ENCODE measurements at regions not wholly inside any gene's neighbourhood (a gene's known extent, or its start where the extent isn't known, plus 50 kb on each side); places are given as distances from the start of the nearest gene placed in this dataset.

DNA sequence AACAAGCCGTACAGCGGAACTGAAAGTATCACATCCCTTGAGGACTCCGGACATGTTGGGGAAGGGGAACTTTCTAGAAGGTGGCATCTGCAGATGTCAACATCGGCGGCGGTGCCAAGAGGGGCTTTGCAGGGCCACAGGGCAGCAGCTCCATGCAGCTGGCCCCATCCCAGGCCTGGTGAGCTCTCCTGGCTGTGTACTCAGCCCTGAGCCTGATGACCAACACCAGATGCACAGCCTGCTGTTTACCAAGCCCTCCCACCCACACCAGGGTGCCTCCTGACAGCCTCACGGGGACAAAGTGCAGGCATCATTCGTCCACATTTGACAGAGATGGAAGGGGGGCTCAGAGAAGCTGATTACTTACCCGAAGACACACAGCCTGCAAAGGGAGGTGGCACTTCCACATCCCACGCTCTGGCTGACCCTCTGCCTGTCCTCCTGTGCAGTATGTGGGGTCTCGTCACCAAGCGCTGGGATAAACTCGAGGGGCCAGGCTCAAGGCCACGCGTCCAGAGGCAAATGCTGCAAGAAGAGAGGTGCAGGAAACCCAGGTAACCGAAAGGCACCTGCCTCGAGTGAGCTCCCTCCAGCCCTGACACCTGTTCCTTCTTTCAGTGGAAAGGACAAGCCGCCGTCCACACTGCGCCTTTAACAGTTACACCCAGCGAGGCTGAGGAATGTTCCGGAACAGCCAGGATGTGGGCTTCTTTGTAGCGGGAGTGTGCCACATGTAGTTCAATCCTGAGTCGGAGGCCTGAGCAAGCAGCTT is 69.0 kb upstream of the ASAP2 start:
- DNase-seq (ENCODE audit: low read depth): no peak

GRCh38 chr2:9135822-9136558 is 70.6 kb upstream of the ASAP2 start:
- no peak for DNase-seq (ENCODE audit: low read depth)

- no peak for DNase-seq (ENCODE audit: low read depth)
Measured at GRCh38 chr2:9127316-9127715, 79.3 kb upstream of the ASAP2 start.

DNA sequence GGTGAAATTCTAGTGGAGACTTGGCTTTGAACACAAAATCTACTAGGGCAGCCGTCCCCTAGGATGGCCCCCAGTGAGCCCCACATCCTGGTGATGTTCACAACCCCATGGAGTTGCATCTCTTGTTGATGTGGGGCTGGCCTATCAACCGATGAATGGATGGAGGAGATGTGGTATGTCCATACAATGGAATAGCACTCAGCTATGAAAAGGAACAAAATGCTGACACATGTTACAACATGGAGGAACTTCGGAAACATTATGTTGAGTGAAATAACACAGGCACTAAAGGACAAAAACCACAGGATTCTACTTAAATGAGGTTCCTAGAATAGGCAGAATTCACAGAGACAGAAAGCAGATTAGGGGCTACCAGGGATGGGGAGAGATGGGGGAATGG is 80.1 kb upstream of the ASAP2 start:
- no peak for DNase-seq (ENCODE audit: low read depth)

DNA sequence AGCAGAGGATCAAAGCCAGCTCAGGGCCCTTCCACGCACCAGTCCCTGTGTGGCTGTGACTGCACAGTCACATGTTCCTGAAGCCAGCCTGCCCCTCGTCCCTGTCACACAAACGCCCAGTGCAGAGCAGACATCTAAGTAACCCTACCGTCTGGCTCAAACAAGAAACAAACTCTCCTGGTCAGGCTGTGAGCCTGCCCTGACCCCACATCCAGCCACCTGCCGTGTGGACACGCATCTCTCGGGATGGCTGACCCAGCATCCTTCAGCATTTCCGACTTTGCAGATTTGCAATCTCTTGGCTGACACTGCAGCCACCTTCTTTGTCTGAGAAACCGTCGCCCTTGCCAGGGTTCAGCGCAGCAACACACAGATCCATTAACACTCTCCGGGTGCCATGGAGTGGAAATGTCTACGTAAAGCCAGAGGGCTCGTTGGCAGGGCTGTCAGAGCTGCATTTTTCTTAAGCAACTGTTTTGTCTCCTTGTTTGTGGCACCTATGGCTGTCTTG is 82.3 kb upstream of the ASAP2 start:
- DNase-seq (ENCODE audit: low read depth): no peak

GRCh38 chr2:9123069-9123468 is 83.5 kb upstream of the ASAP2 start:
- no peak for DNase-seq (ENCODE audit: low read depth)

- no peak for DNase-seq (ENCODE audit: low read depth)
Measured at GRCh38 chr2:9122367-9122766, 84.2 kb upstream of the ASAP2 start.

GRCh38 chr2:9118383-9118960 is 88.1 kb upstream of the ASAP2 start:
- DNase-seq (ENCODE audit: low read depth): no peak

GRCh38 chr2:9115229-9115628 is 91.4 kb upstream of the ASAP2 start:
- no peak for DNase-seq (ENCODE audit: low read depth)

GRCh38 chr2:9114458-9114857 is 92.2 kb upstream of the ASAP2 start:
- DNase-seq (ENCODE audit: low read depth): no peak

- DNase-seq (ENCODE audit: low read depth): no peak
Measured at GRCh38 chr2:9113916-9114315, 92.7 kb upstream of the ASAP2 start.

DNA sequence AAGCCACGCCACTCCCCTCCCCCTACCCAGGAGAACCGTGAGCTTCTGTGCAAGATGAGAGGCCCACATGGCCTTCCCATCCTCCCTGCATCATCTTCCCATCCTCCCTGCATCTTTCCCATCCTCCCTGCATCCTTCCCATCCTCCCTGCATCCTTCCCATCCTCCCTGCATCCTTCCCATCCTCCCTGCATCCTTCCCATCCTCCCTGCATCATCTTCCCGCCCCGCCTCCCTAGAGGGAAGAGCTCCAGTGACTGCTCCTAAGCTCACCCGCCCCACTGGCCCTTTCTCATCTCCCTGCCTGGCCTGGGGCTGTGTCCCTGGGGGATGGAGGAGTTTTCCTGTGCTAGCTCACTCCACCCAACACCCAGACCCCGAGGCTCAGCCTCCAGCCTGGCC is 93.3 kb upstream of the ASAP2 start:
- no peak for DNase-seq (ENCODE audit: low read depth)

DNA sequence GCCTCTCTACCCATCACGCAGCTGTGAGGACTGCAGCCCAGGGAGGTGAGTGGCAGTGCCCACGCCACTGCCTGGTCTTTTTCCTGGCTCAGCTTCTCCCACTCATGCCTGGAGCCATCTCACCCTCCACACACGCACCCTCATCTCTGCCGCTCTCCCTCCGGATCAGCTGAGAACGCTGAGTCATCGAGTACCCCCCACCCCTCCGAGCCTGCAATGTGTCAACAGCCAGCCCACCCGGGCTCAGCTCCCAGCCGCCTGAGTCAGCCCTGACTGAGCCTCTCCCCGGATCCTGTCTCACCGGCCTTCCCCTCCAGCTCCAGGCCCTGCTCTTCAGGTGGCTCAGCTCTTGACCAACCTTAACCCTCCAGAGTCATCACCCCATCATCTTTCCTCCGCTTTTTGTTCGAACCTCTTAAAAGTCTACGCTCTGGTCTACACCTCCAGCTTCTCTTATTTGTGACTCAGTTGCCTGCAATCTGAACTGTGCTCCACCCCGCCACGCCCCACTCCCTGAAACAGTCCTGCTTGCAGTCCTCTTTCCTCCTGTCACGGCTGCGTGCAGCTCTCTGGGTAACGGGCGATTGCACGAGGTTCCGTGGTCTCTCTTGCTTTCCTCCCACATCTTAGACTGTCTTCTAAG is 94.4 kb upstream of the ASAP2 start:
- DNase-seq (ENCODE audit: low read depth): peak; percentile 80

DNA sequence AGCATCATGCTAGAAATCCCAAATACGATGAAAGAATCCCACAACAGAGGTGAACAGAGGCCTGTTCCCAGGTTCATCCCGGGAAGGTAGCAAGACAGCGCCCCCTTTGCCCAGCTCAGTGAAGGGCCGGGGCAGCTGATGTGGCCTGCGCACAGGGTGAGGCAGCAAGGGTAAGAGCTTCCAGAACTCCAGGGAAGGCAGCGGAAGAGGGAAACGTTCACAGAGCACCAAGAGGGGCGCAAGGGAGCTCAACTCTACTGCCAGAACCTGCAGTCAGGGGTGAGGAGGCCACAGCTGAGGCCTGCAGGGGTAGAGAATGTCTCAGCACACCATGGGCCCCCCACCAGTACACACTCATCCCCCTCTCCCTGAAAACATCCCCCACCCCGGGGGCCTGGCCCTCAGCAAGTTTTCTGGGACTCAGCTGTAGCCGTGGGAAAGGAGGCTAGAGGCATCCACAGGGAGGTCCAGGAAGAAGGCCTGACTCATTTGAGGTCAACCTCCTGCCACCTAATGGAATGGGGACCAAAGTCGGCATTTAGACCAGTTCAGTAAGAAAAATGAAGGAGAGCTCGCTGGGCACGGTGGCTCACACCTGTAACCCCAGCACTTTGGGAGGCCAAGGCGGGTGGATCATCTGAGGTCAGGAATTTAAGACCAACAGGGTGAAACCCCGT is 95.6 kb upstream of the ASAP2 start:
- DNase-seq (ENCODE audit: low read depth): no peak

DNA sequence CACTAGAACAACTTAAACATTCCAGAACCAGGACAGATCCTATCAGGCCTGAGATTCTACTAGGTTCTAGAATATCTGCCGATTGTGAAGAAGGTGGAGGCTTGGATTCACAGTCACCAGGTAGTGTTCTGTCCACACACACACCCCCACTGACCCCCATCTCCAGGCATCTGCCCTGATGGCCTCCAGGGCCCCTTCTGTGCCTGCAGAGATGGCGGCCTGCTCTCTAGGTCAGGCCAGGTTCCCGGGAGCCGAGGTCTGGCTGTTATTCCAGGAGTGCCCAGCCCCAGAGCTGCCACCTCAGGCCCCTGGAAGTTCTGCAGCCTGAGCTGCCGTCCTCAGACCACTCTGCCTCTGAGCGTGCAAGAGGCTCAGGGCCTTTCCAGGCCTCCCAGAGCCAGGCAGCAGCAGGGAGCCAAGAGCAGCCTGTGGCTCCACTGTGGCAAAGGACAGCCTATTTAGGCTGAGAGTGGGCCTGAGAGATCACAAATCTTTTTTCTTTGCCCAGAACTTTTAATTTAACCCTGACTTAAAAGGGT is 96.2 kb upstream of the ASAP2 start:
- no peak for DNase-seq (ENCODE audit: low read depth)

DNA sequence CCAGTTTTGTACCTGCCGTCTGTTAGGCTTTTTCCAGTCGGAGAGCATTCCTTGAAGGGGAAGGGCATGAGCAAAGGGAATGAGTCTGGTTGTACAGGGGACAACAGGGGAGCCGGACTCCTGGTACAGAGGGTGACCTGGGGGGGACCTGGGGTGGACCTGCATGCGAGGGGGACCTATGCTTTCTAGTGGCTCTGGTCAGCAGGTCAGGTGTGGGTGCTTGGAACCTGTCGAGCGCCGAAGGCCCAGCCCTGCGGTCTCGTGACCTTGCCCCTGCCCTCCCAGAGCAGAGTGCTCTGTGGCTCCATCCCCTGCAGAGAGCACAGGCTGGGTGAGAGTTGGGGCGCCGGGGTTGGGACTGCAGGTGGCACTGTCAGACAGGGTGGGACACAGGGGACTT is 96.7 kb upstream of the ASAP2 start:
- DNase-seq (ENCODE audit: low read depth): no peak

DNA sequence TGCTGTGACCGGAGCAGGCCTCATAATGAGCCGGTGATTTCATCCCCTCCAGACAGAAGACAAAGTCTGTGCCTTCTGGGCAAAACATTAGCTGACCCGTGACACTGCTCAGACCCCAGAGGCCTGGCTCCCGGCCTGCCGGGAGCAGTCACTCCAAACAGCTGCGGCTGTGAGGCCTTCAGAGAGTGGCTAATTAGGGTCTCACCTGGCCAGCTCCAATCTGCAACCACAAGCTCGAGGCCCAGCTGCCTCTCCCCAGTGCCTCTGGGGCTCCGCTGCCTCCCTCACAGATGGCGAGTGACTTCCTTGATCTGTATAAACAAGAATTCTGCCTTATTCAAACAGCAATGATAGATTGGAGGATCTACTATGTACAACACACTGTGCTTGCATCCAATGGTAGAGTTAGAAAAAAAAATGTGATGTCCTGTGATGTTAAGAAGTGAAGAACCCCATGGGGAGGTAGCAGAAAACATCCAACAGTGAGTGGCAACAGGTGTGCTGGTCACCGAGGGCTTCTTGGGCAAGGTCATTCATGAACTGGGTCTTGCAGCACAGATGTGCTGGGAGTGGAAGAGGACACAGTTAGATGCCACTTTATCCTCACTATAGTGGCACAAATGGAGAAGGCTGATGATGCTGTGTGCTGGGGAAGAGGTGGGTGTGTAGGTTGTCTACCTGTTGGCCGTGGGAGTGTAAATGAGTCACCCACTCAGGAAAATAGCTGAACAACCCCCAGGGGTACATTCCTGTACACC is 98.2 kb upstream of the ASAP2 start:
- no peak for DNase-seq (ENCODE audit: low read depth)

DNA sequence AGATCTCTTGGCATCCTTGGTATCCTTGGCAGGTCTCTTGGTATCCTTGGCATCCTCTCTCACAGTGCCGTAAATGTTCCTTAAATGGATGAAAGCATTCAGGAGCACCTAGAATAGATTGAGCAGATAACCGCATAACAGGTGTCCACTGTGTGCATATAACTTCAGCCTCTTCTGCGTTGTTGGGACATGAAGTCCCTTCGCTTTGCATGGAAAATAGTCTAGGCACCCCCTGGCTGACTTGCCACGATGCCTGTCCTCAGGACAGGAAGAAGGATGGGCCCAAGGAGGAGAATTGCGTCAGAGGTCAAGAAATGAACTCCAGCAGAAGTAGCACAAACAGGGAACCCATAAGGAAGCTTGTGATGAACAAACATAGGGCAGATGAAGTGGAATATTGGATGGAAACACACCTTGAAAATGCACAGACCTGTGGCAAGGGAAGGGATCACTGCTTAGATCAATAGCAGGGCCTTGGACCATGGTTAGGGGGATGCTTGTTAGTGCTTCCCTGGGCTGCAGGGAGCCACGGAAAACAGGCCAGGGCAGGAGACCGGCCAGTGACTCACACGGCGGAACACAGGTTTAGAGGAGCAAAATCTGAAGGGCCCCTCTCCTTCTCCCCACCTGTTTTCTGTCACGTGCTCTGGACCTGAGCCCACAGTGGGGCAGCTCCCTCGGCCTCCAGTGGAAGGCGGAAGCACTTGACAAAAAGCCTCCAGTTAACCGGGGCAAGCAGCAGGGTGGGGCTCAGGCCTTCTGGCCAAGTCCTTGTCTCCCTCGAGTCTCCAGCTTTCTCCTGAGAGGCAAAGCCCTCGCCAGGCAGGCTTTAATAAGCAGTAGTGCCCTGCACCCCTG is 99.2 kb upstream of the ASAP2 start:
- no peak for DNase-seq (ENCODE audit: low read depth)

DNA sequence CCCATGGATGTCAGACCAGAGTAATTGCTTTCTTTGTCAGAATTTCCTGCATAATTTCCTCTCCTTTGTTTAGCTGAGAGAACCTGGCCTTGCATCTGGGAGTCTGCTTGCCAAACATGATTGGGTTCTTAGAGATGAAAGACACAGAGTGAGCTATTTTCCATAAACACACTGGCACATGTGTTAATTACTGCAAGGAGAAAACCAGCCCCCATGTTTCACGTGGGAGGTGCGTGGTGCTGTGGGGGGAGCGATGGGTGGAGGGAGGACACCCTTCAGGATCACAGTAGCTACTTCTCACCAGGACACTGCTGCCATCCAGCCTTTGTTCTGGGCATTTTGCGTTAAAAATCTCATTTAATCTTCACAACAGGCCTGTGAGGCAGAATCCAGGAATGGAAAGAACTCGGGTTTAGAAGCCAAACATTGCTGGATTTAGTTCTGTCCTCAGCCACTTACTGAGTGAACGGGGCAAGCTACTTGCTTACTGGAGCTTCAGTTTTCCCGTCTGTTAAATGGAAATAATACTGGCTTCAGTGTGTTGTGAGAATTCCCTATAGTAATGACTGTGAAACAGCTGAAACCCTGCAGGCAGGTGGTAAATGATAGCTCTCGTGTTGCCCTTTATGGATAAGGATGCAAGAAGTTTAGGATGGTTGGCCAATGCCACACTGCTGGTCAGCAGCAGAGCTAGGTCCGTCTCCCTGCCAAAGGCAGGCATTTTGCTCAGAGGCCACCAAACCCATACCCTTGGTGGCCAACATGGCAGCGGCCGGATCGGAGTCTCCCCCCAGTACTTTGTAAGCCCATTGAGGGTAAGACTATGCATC is 100.1 kb upstream of the ASAP2 start:
- no peak for DNase-seq (ENCODE audit: low read depth)
